ENCODE measurements at regions not wholly inside any gene's neighbourhood (a gene's known extent, or its start where the extent isn't known, plus 50 kb on each side); places are given as distances from the start of the nearest gene placed in this dataset.
"Not testable (repeated sequence)": the region's sequence is repeated elsewhere in the genome, so short reads cannot be mapped to it uniquely, and the experiment has no call there.

- DNase-seq (ENCODE audit: low read depth): no peak
Observed at GRCh38 chr6:140825731-140826130, 1307.0 kb upstream of the GJE1 start.

GRCh38 chr6:140824595-140824994 lies 1308.1 kb upstream of the GJE1 start:
- DNase-seq (ENCODE audit: low read depth): no peak

- DNase-seq (ENCODE audit: low read depth): no peak
Observed at GRCh38 chr6:140821196-140821595, 1311.5 kb upstream of the GJE1 start.

DNA sequence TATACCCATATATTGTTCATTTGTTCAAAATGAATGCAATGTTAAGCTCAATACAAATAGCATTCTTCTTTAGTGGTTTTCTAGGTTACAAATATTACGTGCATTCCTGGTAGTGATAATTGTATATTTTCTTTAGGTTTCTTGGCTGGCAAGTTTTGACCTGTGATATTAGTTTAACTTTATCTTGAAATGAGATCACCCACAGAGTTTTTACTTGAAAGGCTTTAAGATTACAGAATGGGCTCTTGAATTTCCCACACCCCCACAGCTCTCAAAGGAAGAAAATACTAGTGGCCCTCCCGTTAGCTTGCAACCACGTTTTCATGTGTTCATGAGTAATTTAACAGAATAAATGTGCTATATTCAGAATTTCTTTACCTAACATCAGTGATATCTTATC lies 1315.5 kb upstream of the GJE1 start:
- no peak for DNase-seq (ENCODE audit: low read depth)

DNA sequence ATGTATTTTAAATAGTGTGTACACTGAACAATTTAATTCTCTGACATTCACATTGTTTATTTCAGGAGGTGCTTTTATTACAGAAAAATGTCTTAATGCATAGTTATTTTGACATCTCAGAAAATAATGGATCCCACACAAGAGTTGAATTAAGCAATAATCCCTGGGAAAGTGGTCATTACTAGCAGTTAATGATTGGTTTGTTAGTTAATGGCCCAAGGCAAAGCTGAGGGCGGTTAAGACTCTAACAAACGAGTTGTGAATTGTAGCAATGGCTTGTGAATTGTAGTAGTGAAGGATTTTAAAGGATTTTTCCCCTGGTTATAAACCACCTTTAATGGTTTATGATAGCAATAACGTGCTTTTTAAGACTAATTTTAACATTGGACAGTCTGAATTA lies 1316.0 kb upstream of the GJE1 start:
- no peak for DNase-seq (ENCODE audit: low read depth)

- DNase-seq (ENCODE audit: low read depth): no peak
Observed at GRCh38 chr6:140812636-140813035, 1320.1 kb upstream of the GJE1 start.

GRCh38 chr6:140811642-140812041 lies 1321.1 kb upstream of the GJE1 start:
- DNase-seq (ENCODE audit: low read depth): no peak

GRCh38 chr6:140809694-140810101 lies 1323.0 kb upstream of the GJE1 start:
- no peak for DNase-seq (ENCODE audit: low read depth)

DNA sequence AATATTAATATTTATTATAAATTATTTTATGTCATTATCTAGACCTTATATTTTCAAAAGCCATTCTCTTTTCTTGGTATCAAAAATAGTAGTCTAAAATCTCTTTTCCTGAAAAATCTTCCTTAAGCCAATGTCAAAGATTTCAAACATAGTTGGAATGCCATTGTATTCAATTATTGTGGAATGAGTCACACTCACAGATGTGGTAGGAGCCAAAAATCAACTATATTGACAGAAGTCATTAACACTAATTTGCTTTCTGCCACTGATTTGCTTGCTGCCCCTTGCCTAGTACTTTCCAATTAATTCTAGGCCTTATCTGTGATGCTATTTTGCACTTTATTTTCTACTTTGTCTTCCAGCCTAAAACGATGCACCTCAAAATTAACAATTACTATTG lies 1326.3 kb upstream of the GJE1 start:
- no peak for DNase-seq (ENCODE audit: low read depth)

DNA sequence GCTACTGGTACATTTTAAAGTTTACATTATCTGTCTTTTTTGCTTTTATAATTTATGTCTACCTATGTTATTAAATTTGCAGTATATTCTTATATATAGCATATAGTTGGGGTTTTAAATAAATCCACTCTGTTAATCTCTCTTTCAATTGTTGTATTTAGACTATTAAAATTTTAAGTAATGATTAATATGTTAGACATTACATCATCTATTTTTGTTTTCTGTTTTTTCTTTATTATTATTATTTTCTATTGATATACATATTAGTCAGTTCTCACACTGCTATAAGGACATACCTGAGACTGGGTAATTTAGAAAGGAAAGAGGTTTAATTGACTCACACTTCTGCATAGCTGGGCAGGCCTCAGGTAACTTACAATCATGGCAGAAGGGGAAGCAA lies 1338.2 kb upstream of the GJE1 start:
- no peak for DNase-seq (ENCODE audit: low read depth)

DNA sequence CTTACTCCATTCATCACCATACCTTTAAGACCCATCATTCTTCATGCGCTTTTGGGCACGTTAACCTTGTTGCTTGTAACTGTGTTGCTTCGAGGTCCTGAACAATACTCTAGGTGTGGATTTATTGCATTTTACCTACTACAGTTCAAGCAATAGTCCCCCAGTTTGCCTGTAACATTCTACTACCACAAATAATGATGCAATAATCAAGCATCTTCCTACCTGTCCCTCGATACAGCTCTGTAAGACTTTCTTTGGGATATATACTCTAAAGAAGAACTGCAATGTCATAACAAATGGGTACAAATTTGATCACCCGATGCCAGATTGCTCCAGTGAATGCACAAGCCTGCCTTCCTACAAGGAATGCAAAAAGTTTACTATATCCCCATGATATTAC lies 1342.6 kb upstream of the GJE1 start:
- no peak for DNase-seq (ENCODE audit: low read depth)

DNA sequence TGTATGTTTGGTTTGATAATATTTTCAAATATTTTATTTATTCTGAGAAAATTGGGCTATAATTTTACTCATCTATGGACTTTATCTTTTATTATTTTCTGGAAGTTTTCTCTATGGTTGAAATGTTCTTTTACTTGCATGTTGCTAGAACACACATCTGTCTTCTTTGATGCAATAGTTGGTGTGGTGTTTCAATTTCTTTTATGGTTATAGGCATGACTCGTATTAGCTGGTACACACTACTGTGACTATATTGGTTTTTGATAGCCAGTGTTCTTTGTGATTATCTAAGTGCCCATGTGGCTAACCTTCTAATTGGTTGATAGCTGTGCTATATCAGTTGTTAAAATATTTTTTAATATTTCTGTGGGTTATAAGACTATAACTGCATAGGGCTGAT lies 1343.3 kb upstream of the GJE1 start:
- DNase-seq (ENCODE audit: low read depth): peak; percentile 30

DNA sequence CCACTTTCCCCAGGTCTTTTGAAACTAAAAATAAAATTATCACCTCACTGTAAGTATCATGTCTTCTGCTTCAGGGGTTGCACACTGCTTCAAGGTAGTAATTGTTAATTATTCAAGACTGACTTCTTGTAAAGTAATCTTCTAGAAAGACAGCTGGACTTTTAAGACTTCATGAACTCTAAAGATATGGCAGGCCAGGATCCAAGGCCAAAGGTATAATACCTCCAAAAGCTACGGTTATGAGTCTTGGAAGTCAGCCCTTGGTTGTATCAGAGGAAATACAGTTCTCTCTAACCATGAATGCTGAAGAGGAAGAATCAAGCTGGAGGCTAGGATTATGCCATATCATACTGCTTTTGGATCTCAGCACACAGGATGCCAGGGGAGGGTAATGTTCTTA lies 1346.8 kb upstream of the GJE1 start:
- no peak for DNase-seq (ENCODE audit: low read depth)

DNA sequence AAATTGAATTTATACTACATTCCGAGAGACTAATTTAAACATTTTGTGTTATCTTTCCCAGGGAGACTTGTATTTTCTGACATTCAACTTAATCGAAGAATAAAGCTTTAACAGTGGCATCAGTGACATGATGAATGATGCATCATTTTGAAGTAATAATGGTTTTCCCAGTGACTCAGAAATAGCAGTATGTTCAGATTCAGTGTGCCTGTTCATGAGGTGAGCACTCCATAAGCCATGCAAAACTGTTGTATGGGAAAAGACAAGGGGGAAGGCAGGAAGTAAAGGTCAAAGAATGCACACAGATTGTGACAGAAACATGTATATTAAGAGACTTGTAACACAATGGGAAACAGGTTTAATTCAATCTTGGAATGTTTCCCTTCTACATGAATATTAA lies 1348.2 kb upstream of the GJE1 start:
- no peak for DNase-seq (ENCODE audit: low read depth)

DNA sequence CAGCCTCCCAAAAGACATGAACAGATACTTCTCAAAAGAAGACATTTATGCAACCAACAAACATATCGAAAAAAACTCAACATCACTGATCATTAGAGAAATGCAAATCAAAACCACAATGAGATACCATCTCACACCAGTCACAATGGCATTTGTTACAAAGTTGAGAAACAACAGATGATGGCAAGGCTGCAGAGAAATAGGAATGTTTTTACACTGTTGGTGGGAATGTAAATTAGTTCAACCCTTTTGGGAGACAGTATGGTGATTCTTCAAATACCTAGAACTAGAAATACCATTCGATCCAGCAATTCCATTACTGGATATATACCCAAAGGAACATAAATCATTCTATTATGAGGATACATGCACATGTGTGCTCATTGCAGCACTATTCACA lies 1349.2 kb upstream of the GJE1 start:
- DNase-seq (ENCODE audit: low read depth): not testable (repeated sequence)

GRCh38 chr6:140782941-140783340 lies 1349.8 kb upstream of the GJE1 start:
- no peak for DNase-seq (ENCODE audit: low read depth)

GRCh38 chr6:140779991-140780596 lies 1352.6 kb upstream of the GJE1 start:
- no peak for DNase-seq (ENCODE audit: low read depth)

- no peak for DNase-seq (ENCODE audit: low read depth)
Observed at GRCh38 chr6:140779341-140779740, 1353.4 kb upstream of the GJE1 start.

DNA sequence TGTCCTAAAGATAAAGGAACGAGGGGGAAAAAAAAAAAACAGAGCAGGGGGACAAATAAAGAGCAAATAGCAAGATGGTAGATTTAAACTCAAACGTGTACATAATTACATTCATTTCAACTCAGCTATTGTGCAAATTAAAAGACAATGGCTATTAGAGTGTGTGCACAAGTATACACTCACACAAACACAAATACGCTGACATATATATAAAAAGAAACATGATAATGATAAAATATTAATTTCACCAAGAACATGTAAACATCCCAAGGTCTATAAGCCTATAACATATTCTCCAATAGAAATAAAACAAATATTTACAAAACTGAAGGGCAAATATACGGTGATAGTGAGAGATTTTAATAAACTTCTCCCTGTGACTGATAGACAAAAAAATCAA lies 1354.9 kb upstream of the GJE1 start:
- DNase-seq (ENCODE audit: low read depth): no peak

DNA sequence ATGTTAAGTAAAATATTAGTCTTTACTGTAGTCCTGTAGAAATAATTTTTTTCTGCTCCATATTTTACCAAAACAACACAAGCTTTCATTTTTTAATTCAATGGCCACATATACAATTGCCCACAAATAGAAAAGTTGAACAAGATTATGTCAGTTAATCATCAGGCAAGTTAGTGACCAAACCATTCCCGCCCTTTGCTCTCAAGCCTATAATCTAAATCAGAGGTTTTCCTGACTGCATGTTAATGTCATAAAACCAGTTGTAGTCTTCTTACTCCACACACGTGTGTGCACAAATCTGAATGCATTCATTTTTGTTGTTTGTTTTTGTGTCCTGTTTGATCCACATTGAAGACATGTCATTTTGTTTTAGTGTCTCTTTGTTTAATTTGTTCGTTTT lies 1357.7 kb upstream of the GJE1 start:
- DNase-seq (ENCODE audit: low read depth): no peak

DNA sequence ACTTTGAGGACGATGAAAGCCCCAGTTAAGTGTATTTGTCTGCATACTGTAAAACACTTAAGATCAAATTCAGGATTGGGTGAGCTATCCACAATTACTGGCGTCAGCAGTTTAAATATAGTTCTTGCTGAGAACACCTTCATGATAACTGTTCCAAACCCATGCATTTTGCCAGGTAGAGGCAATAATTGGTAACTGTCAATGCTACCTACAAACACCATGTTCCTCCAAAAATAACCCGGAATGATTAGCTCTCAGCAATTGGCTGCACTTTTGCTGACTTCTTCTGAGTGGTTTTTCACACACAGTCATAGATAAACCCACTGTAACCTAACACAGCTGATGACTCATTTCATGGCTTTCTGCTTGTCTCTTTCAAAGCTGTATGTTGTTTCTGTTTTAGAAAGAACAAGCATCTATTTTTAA lies 1358.6 kb upstream of the GJE1 start:
- DNase-seq (ENCODE audit: low read depth): peak; percentile 56

DNA sequence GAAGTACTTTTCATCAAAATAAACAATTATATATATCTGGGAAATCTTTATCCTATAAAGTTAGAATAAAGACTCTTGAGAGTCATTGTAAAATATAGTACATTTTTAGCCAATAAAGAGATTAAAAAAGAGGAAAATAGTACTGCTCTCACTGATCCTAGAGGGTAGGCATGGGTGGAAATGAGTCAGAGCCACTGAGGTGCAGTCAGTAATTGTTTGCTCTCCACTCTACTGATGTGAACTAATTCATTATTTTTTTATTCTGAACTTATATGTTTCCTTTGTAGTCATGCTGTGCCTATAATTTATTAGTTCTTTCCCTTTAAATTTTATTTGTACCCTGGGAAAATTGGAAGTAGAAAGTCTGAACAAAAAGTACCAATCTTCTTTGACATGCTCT lies 1359.4 kb upstream of the GJE1 start:
- no peak for DNase-seq (ENCODE audit: low read depth)

- DNase-seq (ENCODE audit: low read depth): no peak
Observed at GRCh38 chr6:140772576-140772975, 1360.1 kb upstream of the GJE1 start.

DNA sequence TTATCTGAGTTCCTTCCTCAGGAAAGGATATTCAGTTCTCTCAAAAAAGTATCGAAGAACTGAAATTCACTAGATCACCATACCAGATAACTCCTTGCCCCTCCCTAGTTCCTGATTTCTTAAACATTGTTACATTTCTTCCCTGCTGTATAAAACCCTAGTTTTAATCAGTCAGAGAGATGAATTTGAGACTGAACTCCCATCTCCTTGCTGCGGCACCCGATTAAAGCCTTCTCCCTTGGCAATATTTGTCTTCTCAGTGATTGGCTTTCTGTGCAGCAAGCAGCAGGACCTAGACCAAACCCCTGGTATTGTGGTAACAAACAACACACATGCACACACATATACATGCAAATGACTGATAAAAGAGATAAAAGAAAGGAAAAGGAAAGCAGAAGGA lies 1364.6 kb upstream of the GJE1 start:
- no peak for DNase-seq (ENCODE audit: low read depth)

DNA sequence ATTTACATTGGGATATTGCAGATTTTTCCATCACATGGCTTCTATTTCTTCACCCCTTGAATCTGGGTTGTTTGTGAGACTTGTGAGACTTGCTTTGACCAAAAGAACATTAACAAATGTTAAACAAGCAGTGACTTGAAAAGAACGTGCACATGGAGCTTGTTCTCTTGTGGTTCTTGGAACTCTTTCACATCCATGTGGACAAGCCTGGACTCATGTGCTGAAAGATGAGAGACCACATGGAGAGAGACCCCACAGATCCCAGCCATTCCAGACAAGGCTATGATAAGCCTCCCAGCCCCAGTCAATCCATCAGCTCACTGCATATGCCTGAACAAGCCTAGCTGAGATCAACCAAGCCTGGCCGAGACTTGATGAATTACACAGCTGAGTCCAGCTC lies 1365.7 kb upstream of the GJE1 start:
- DNase-seq (ENCODE audit: low read depth): no peak
